HG03066 (cell line): ENCODE measurements at regions not wholly inside any gene's neighbourhood (a gene's known extent, or its start where the extent isn't known, plus 50 kb on each side); places are given as distances from the start of the nearest gene placed in this dataset.
"Not testable (repeated sequence)": the region's sequence is repeated elsewhere in the genome, so short reads cannot be mapped to it uniquely, and the experiment has no call there.

ENCODE experiments used
- ATAC-seq: cut with Tn5 transposase; IDR thresholded peaks from one replicate; pipeline ENCODE4 v1.9.1; 2021; ENCODE audit warnings: low read depth; ENCODE audit not compliant: unreplicated experiment

- no peak for ATAC-seq
Observed at GRCh38 chr1:200290010-200290685, 119.7 kb downstream of the ZNF281 start.

GRCh38 chr1:200288226-200288625, 121.6 kb downstream of the ZNF281 start:
- ATAC-seq, result no peak

- ATAC-seq, result not testable (repeated sequence)
Observed at GRCh38 chr1:200284236-200284635, 125.6 kb downstream of the ZNF281 start.

- ATAC-seq, result no peak
Observed at GRCh38 chr1:200282497-200283122, 127.2 kb downstream of the ZNF281 start.

- ATAC-seq, result no peak
Observed at GRCh38 chr1:200281201-200281835, 128.5 kb downstream of the ZNF281 start.

- ATAC-seq, result no peak
Observed at GRCh38 chr1:200279810-200280411, 129.9 kb downstream of the ZNF281 start.

- ATAC-seq, result no peak
Observed at GRCh38 chr1:200275816-200276453, 133.9 kb downstream of the ZNF281 start.

GRCh38 chr1:200275415-200275814, 134.4 kb downstream of the ZNF281 start:
- no peak for ATAC-seq

- no peak for ATAC-seq
Observed at GRCh38 chr1:200274116-200274515, 135.7 kb downstream of the ZNF281 start.

GRCh38 chr1:200272481-200273068, 137.3 kb downstream of the ZNF281 start:
- ATAC-seq, result no peak

- ATAC-seq, result no peak
Observed at GRCh38 chr1:200269256-200269655, 140.6 kb downstream of the ZNF281 start.

GRCh38 chr1:200267937-200268336, 141.9 kb downstream of the ZNF281 start:
- ATAC-seq, result no peak

- no peak for ATAC-seq
Observed at GRCh38 chr1:200267458-200267857, 142.4 kb downstream of the ZNF281 start.

- no peak for ATAC-seq
Observed at GRCh38 chr1:200266871-200267270, 143.0 kb downstream of the ZNF281 start.

GRCh38 chr1:200265881-200266280, 144.0 kb downstream of the ZNF281 start:
- ATAC-seq, result no peak

GRCh38 chr1:200265104-200265503, 144.7 kb downstream of the ZNF281 start:
- no peak for ATAC-seq

- no peak for ATAC-seq
Observed at GRCh38 chr1:200263203-200263602, 146.6 kb downstream of the ZNF281 start.

- ATAC-seq, result peak; percentile 83
Observed at GRCh38 chr1:200262326-200262965, 147.4 kb downstream of the ZNF281 start.

GRCh38 chr1:200260597-200261335, 149.1 kb downstream of the ZNF281 start:
- ATAC-seq, result no peak
